Germinal center (tissue), 1 donor: ENCODE measurements at regions not wholly inside any gene's neighbourhood (a gene's known extent, or its start where the extent isn't known, plus 50 kb on each side); places are given as distances from the start of the nearest gene placed in this dataset.
"Not testable (repeated sequence)": the region's sequence is repeated elsewhere in the genome, so short reads cannot be mapped to it uniquely, and the experiment has no call there.

Source experiments
- DNase-seq: peaks from one replicate; pipeline ENCODE4 v3.0.0; 2012; ENCODE audit warnings: mixed read lengths, low spot score

GRCh38 chr3:55156851-55157650, 229.2 kb upstream of the LRTM1 start:
- DNase-seq, result no peak

DNA sequence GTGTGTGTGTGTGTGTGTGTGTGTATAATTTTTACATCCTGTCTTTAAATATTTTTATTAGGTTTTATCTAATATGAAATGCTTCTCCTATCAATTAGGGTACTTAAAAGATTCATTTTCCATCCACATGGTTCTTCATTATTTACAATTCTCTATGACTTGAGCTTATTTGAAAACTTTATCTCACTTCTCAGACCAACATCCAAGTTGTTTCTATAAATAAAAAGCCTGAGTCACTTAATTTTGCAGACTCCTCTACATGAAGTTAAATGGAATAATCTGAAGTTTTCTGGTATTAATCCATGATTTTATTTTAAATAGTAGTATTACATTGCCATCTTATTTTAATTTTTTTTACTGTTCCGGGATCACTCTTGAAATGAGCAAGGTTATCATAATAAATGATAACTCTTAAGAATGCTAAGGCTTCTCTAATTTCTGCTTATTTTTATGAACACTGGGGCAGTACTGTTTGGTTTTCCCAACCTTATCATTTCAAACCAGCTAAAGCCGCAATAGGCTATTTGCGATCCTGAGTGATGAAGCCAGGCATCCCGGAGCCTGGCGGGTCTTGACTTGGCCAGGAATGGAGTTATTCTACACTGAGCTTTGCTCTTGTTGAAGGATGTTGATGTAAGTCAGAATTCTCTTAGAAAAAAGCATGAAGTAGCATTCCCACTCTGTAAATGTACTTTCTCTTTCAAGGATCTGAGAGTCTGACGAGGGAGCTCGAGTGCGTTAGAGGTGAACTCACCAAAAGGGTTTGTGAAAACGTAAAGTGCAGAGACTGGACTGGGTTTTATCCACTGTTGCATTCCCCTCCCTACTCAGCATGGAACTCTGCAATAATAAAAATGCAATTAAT, 220.2 kb upstream of the LRTM1 start:
- no peak for DNase-seq

GRCh38 chr3:55147406-55147805, 219.5 kb upstream of the LRTM1 start:
- no peak for DNase-seq

GRCh38 chr3:55146216-55146615, 218.4 kb upstream of the LRTM1 start:
- no peak for DNase-seq

- DNase-seq, result no peak
These were observed 216.3 kb upstream of the LRTM1 start for GRCh38 chr3:55144015-55144673.

DNA sequence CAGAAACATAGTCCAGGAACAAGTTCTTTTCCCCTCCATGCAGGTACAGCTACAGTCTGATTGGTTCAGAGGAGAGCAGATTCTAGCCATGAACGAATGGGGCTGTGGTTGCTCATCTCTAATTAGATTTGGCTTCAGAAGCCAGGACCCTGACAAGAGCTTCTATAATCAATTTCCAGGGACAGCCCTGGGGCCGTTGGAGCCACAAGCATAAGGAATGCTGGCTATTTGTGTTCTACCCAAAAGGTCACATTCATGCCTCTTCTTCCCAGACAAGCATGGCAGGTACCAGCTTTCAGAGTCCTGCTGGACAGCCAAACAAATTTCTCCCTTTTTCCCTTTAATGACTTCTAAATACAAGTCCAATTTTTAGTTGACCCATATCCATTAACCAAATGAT, 215.5 kb upstream of the LRTM1 start:
- DNase-seq, result no peak

- DNase-seq, result not testable (repeated sequence)
These were observed 208.4 kb upstream of the LRTM1 start for GRCh38 chr3:55136291-55136690.

DNA sequence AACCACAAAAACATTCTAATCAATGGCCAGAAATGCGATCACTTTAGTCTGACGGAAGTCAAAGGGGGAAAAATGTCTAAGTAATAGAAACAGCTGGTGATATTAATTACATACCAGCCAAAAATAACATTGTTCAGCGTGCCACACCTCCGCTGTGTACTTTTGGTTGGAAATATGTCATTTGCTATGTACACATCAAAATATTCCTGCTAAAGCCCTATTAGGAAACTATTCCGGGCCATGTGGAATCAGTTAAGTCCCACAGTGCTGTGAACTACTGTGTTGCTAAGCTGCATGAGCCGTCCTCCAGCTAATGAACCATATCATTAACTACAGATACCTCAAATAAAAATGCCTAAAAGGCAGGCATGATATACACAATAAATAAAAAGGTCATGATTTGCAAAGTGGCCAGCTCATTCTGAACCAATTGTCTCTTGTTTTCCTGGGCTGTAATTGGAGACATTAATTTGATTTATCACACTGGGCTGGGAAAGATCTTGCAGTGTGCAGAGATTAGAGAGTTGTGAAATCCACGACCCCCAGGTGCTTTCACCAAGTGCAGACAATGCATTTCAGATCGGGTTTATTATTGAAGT, 200.5 kb upstream of the LRTM1 start:
- no peak for DNase-seq

- no peak for DNase-seq
These were observed 199.7 kb upstream of the LRTM1 start for GRCh38 chr3:55127565-55127964.

DNA sequence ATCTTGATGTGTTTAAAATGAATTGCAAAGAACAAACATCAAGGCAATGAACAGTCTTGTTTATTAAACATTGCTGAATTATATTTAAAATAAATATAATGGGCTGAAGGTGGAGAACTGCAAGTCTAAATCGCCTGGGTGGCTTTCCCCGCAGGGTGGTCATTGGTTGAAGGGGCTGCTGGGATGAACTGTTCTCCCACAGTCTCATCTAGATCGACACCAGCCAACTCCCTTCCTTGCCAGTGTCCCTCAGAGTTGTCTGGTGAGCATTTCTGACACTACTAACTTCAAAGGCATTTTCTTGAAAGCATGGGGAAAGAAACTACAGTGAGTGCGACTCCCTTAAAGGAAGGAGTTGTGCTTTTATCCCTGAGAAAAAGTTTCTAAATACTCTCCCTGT, 196.5 kb upstream of the LRTM1 start:
- no peak for DNase-seq
